Spleen (tissue), 7 donors: ENCODE measurements at regions not wholly inside any gene's neighbourhood (a gene's known extent, or its start where the extent isn't known, plus 50 kb on each side); places are given as distances from the start of the nearest gene placed in this dataset.

Experiments
- CTCF ChIP-seq, 11 experiments: fragments of 200-600 bp in 7 of 11; fragments of 450-650 bp in 4 of 11; sonication (generic) in 4 of 11; IDR thresholded peaks in 8 of 11; conservative IDR thresholded peaks in 3 of 11; 1 replicate in 7 of 11; 2 replicates in 4 of 11; pipeline versions ENCODE4 v1.4.0 to v1.8.0; 2016 to 2021; ENCODE audit warnings: antibody characterized with exemption in 11 of 11, inconsistent platforms in 4 of 11, mild to moderate bottlenecking in 1 of 11
- POLR2AphosphoS5 ChIP-seq, 3 donors: sonication (generic); formaldehyde crosslinking; IDR thresholded peaks; one replicate each; pipeline ENCODE4 v1.5.1; 2017; ENCODE audit warnings: antibody characterized with exemption in 3 of 3
- donor health status: DM: no; HTN: no; CAD: no; lungs with moderate emphysema.
- donor health status: DM: no; HTN: no; CAD: no.
- donor health status: DM: no; HTN: no; CAD: no.

GRCh38 chr3:72441284-72441994, 406.8 kb downstream of the SHQ1 start:
- TF ChIP-seq CTCF (IDR thresholded peaks at IDR 0.05 in 8 of 11, conservative IDR thresholded peaks at IDR 0.05 in 3 of 11) (no peak), POLR2AphosphoS5 (IDR thresholded peaks at IDR 0.05) (no peak)
